ENCODE measurements at regions not wholly inside any gene's neighbourhood (a gene's known extent, or its start where the extent isn't known, plus 50 kb on each side); places are given as distances from the start of the nearest gene placed in this dataset.

DNA sequence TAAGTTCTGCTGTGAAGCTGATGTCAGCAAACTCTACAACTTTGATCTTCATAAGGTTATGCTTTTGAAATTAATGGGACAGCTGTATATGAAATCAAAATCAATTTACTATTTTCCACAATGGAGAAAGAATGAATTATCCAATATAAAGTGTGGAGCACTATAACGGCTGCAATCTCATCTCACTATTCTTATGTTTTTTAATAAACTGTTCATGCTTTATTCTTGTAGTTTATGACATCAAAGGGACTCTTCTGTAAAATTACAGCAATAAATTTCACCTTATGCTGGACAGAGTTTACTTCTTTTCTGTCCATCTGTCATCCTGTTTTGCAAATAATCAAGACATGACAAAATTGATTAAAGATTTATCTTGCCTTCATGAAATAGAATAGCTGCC, 192.5 kb downstream of the TECRL start:
- Histone ChIP-seq H3K36me3 (no peaks in the 10 kb centered on the region), H3K27me3 (no peaks in the 10 kb centered on the region), H3K4me3 (no peak overlapping the region), H3K27ac (no peak overlapping the region), H3K4me1 (ENCODE audit: insufficient read depth) (no peaks in the 10 kb centered on the region), H3K9me3 (no peaks in the 10 kb centered on the region)
- 50 to 64% (median 58%) methylated on average over 1 of the region's 1 CpG for WGBS, 3 donors
- TF ChIP-seq POLR2A (IDR thresholded peaks at IDR 0.05) (no peak), EP300 (IDR thresholded peaks at IDR 0.05) (no peak)
- TF ChIP-seq, protein P1, sequence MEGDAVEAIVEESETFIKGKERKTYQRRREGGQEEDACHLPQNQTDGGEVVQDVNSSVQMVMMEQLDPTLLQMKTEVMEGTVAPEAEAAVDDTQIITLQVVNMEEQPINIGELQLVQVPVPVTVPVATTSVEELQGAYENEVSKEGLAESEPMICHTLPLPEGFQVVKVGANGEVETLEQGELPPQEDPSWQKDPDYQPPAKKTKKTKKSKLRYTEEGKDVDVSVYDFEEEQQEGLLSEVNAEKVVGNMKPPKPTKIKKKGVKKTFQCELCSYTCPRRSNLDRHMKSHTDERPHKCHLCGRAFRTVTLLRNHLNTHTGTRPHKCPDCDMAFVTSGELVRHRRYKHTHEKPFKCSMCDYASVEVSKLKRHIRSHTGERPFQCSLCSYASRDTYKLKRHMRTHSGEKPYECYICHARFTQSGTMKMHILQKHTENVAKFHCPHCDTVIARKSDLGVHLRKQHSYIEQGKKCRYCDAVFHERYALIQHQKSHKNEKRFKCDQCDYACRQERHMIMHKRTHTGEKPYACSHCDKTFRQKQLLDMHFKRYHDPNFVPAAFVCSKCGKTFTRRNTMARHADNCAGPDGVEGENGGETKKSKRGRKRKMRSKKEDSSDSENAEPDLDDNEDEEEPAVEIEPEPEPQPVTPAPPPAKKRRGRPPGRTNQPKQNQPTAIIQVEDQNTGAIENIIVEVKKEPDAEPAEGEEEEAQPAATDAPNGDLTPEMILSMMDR (IDR thresholded peaks at IDR 0.05): no peak
- DNase-seq: no peak
- intact Hi-C loops (cut with DNase I): no loop called here

DNA sequence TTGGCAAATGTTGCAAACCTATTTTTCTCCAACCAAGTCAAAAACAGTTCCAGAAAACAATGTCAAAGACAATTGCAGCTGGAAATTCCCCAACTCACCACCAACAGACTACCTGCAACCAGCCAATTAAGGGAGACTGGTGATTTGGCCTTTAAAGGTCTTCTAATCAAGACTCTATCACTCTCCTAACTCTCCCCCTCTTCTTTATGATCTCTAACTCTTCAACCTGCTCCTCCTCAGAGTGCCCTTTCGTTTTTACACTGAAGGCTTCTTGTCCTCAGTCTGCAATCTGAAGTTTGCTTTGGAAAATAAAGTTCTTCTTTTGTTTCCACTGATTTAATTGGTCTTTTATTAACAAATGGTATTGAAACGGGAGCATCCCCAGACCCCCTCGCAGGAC, 203.9 kb downstream of the TECRL start:
- TF ChIP-seq EP300 (IDR thresholded peaks at IDR 0.05) (no peak), POLR2A (IDR thresholded peaks at IDR 0.05) (no peak)
- TF ChIP-seq, protein P1 (IDR thresholded peaks at IDR 0.05): no peak
- intact Hi-C loops (cut with DNase I): no loop called here
- WGBS, 3 donors: 79 to 82% (median 79%) methylated on average over 3 of the region's 3 CpGs

DNA sequence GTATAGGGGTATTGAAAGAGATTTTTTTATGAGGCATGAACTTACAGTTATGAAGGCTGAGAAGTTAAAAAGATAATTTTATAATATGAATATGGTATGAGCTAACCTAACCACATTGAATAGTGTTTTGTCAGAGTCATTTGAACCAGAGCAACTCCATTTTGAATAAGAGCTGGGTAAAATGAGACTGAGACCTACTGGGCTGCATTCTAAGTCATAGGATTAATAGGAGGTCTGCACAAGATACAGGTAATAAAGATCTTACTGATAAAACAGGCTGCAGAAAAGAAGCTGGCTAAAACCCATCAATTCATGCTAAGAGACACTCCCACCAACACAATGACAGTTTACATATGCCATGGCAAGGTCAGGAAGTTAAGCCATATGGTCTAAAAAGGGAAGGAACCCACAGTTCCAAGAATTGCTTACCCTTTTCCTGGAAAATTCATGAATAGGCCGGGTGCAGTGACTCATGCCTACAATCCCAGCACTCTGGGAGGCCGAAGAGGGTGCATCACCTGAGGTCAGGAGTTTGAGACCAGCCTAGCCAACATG, 209.2 kb downstream of the TECRL start:
- Histone ChIP-seq H3K9me3 (no peaks in the 10 kb centered on the region), H3K27me3 (no peaks in the 10 kb centered on the region), H3K36me3 (no peaks in the 10 kb centered on the region), H3K4me1 (ENCODE audit: insufficient read depth) (no peaks in the 10 kb centered on the region), H3K4me3 (no peak overlapping the region), H3K27ac (no peak overlapping the region)
- 72 to 75% (median 72%) methylated on average over 2 of the region's 2 CpGs for WGBS, 3 donors
- intact Hi-C loops (cut with DNase I): no loop called here
- no peak for TF ChIP-seq EP300 (IDR thresholded peaks at IDR 0.05)
- TF ChIP-seq, protein P1 (IDR thresholded peaks at IDR 0.05): no peak
- TF ChIP-seq POLR2A (IDR thresholded peaks at IDR 0.05): no peak
- no peak for DNase-seq

More for the DNA sequence above, 203.9 kb downstream of the TECRL start:
- no peak for DNase-seq
- no peak overlapping the region for H3K27ac ChIP-seq
- no peaks in the 10 kb centered on the region for H3K36me3 ChIP-seq
- H3K9me3 ChIP-seq: no peaks in the 10 kb centered on the region
- H3K4me3 ChIP-seq: no peak overlapping the region
- H3K4me1 ChIP-seq (ENCODE audit: insufficient read depth): no peaks in the 10 kb centered on the region
- H3K27me3 ChIP-seq: no peaks in the 10 kb centered on the region

DNA sequence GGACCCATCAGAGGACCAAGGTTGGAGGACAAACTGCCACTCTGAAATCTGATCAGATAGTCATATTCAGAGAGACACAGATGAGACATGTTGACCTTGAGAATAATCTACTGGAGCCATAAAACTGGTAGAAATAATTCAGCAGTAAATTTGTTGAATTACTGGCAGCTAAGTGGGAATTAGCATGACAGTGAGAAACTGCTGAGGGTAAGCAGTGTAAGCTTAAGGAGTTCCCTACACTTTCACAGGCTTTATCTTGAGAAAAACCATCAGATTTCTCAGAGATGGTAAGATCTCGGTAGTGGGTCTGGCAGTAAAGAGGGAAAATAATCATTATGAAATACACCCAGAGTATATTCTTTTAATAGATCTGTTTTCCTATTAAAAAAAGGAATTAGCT, 213.7 kb downstream of the TECRL start:
- H3K36me3 ChIP-seq: no peaks in the 10 kb centered on the region
- no peaks in the 10 kb centered on the region for H3K9me3 ChIP-seq
- no peak for DNase-seq
- H3K4me3 ChIP-seq: no peak overlapping the region
- no peaks in the 10 kb centered on the region for H3K27me3 ChIP-seq
- 56 to 81% (median 67%) methylated on average over 1 of the region's 1 CpG for WGBS, 3 donors
- TF ChIP-seq, protein P1 (IDR thresholded peaks at IDR 0.05): no peak
- TF ChIP-seq POLR2A (IDR thresholded peaks at IDR 0.05): no peak
- TF ChIP-seq EP300 (IDR thresholded peaks at IDR 0.05): no peak
- peaks cover 2% of the 10 kb centered on the region for H3K4me1 ChIP-seq (ENCODE audit: insufficient read depth)
- intact Hi-C loops (cut with DNase I): loop anchor here in 1 of 4 donors (5.0 kb wide), 1 partner anchor 42 kb away; no protein-coding TSS in a partner anchor
- H3K27ac ChIP-seq: no peak overlapping the region

All from ovary (tissue), 7 donors.